K562 (cell line): ENCODE measurements at regions not wholly inside any gene's neighbourhood (a gene's known extent, or its start where the extent isn't known, plus 50 kb on each side); places are given as distances from the start of the nearest gene placed in this dataset.

Source experiments
- CTCF ChIP-seq, 3 experiments: IDR thresholded peaks in 2 of 3; conservative IDR thresholded peaks in 1 of 3; 2 replicates each; pipeline ENCODE4 v1.5.1; 2011 to 2012; ENCODE audit warnings: low read length in 3 of 3, mild to moderate bottlenecking in 3 of 3, control low read depth in 2 of 3, improper control_type of control experiment in 1 of 3, inconsistent platforms in 1 of 3, low read depth in 1 of 3, mixed read lengths in 1 of 3, moderate library complexity in 1 of 3; ENCODE audit not compliant: insufficient read depth in 2 of 3
- EP300 ChIP-seq: IDR thresholded peaks from 2 replicates; pipeline ENCODE4 v1.6.1; 2012; ENCODE audit warnings: low read length, improper control_type of control experiment
- GATA2 ChIP-seq: sonication (generic); formaldehyde crosslinking; IDR thresholded peaks from 2 replicates; pipeline ENCODE4 v1.4.0; 2020; ENCODE audit warnings: mild to moderate bottlenecking, missing genetic modification reagents
- HDAC6 ChIP-seq: IDR thresholded peaks from 2 replicates; pipeline ENCODE4 v1.6.1; 2012; ENCODE audit warnings: low read depth, mild to moderate bottlenecking, control low read depth, inconsistent platforms, low read length, moderate library complexity
- KDM4B ChIP-seq, 2 experiments: fragments of 450-650 bp in 1 of 2; sonication (generic) in 1 of 2; IDR thresholded peaks; 2 replicates each; pipeline ENCODE4 v1.6.1; 2016 to 2017; ENCODE audit warnings: borderline replicate concordance in 2 of 2, antibody characterized with exemption in 1 of 2, low read depth in 1 of 2, mild to moderate bottlenecking in 1 of 2
- MXI1 ChIP-seq: IDR thresholded peaks from 2 replicates; pipeline ENCODE4 v1.6.1; 2011; ENCODE audit warnings: low read depth, mild to moderate bottlenecking, improper control_type of control experiment, low read length
- NRF1 ChIP-seq, 2 experiments: fragments of 450-650 bp; IDR thresholded peaks in 1 of 2; conservative IDR thresholded peaks in 1 of 2; 2 replicates each; pipeline ENCODE4 v1.6.1; 2014; ENCODE audit warnings: mild to moderate bottlenecking in 2 of 2
- TRIM28 ChIP-seq: fragments of 450-650 bp; IDR thresholded peaks from 2 replicates; pipeline ENCODE4 v1.6.1; 2017
- ZFP36 ChIP-seq: fragments of 150-350 bp; IDR thresholded peaks from 2 replicates; pipeline ENCODE4 v1.6.1; 2018; ENCODE audit warnings: low read length, low read depth; ENCODE audit not compliant: partially characterized antibody
- TF ChIP-seq, protein P1 (sequence below): sonication (generic); formaldehyde crosslinking; IDR thresholded peaks from 2 replicates; pipeline ENCODE4 v1.8.0; 2022; ENCODE audit warnings: mild to moderate bottlenecking, missing genetic modification reagents, borderline replicate concordance

DNA sequence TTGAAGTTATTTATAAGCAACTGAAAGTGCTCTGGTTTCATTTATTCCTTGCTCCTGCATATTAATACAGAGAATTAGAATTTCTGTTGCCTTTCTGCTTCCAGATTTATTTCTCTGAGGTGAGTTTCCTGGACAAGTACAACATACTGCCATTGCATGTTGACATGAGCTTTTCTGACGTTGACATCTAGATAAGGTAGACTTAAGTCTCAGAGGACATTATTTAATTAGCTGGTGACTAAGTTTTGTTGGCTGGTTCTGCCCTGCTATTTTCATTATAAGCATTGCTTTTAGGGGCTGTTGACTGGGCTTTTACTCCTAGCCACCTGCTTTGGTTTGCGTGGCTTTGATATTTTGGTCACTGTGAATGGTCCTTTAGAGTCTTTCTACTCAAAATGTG, 282.9 kb upstream of the SPRED2 start:
- TF ChIP-seq TRIM28 (no peak), CTCF (IDR thresholded peaks at IDR 0.05 in 2 of 3, conservative IDR thresholded peaks at IDR 0.05 in 1 of 3; ENCODE audit: insufficient read depth in 2 of 3, low read depth in 1 of 3, low read length in 3 of 3) (no peak), HDAC6 (no peak), ZFP36 (no peak), MXI1 (no peak), EP300 (no peak), NRF1 (conservative IDR thresholded peaks at IDR 0.05 in 1 of 2, IDR thresholded peaks at IDR 0.05 in 1 of 2) (no peak), KDM4B (IDR thresholded peaks at IDR 0.05; ENCODE audit: borderline replicate concordance in 2 of 2, low read depth in 1 of 2) (no peak), GATA2 (CRISPR knock-in tag) (no peak)
- TF ChIP-seq, protein P1, sequence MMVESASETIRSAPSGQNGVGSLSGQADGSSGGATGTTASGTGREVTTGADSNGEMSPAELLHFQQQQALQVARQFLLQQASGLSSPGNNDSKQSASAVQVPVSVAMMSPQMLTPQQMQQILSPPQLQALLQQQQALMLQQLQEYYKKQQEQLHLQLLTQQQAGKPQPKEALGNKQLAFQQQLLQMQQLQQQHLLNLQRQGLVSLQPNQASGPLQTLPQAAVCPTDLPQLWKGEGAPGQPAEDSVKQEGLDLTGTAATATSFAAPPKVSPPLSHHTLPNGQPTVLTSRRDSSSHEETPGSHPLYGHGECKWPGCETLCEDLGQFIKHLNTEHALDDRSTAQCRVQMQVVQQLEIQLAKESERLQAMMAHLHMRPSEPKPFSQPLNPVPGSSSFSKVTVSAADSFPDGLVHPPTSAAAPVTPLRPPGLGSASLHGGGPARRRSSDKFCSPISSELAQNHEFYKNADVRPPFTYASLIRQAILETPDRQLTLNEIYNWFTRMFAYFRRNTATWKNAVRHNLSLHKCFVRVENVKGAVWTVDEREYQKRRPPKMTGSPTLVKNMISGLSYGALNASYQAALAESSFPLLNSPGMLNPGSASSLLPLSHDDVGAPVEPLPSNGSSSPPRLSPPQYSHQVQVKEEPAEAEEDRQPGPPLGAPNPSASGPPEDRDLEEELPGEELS, result no peak
